ENCODE measurements at regions not wholly inside any gene's neighbourhood (a gene's known extent, or its start where the extent isn't known, plus 50 kb on each side); places are given as distances from the start of the nearest gene placed in this dataset.

DNA sequence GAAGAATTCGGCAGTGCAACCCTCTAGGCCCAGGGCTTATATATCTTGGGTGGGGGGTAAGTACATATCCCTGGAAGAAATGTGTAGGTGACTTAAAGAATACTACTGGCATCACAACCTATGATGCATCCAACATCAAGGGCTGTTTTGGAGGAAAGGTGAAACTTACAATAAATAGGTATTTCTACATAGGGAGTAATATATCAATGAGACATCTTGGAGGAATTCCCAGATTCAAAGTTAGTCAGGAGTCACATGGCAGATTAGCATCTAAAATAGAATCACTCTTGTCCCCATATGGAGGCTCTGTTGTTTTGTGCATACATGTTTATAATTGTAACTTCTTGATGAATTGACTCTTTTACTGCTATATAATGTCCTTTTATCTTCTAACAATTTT, 375.5 kb downstream of the PAX1 start:
- TF ChIP-seq, protein P1, sequence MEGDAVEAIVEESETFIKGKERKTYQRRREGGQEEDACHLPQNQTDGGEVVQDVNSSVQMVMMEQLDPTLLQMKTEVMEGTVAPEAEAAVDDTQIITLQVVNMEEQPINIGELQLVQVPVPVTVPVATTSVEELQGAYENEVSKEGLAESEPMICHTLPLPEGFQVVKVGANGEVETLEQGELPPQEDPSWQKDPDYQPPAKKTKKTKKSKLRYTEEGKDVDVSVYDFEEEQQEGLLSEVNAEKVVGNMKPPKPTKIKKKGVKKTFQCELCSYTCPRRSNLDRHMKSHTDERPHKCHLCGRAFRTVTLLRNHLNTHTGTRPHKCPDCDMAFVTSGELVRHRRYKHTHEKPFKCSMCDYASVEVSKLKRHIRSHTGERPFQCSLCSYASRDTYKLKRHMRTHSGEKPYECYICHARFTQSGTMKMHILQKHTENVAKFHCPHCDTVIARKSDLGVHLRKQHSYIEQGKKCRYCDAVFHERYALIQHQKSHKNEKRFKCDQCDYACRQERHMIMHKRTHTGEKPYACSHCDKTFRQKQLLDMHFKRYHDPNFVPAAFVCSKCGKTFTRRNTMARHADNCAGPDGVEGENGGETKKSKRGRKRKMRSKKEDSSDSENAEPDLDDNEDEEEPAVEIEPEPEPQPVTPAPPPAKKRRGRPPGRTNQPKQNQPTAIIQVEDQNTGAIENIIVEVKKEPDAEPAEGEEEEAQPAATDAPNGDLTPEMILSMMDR (IDR thresholded peaks at IDR 0.05; ENCODE audit: insufficient read depth, low read depth, low read length) = no peak
- TF ChIP-seq EZH2 (IDR thresholded peaks at IDR 0.05; ENCODE audit: insufficient read depth, low read length) = no peak

All from astrocyte (in vitro differentiated cells and primary cell).